ENCODE measurements at regions not wholly inside any gene's neighbourhood (a gene's known extent, or its start where the extent isn't known, plus 50 kb on each side); places are given as distances from the start of the nearest gene placed in this dataset.

DNA sequence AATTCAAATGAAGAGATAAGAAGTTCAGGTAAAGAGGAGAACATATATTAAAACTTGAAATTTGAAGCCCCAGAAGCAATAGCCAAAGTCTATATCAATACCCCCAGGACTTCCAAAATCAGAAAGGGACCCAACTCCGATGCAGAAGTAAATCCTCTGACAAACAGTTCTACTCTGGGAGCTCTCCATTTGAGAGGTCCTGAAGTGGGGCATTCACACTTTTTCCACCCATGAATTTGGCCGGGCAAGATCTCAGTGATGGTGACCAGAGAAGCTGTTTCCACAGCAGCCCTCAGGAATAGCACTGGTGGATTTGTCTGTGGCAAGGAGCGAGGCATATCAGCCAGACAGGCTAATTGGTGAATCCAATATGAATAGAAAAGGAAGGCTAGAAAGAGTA, 313.6 kb upstream of the MC4R start:
- Histone ChIP-seq H3K27ac (ENCODE audit: low read depth, low read length) (no peak overlapping the region), H3K4me1 (ENCODE audit: control insufficient read depth, insufficient read depth, low read length) (peaks cover 6% of the 10 kb centered on the region), H3K9me3 (ENCODE audit: control insufficient read depth, insufficient read depth, low read depth, low read length) (no peaks in the 10 kb centered on the region), H3K4me3 (ENCODE audit: low read depth, low read length) (no peak overlapping the region), H3K27me3 (ENCODE audit: control insufficient read depth, insufficient read depth, low read length) (no peaks in the 10 kb centered on the region), H3K36me3 (ENCODE audit: control insufficient read depth, insufficient read depth, low read length) (no peaks in the 10 kb centered on the region), H3K9ac (ENCODE audit: low read length) (no peak overlapping the region)

- Histone ChIP-seq H3K27ac (ENCODE audit: low read depth, low read length) (no peak overlapping the region), H3K9me3 (ENCODE audit: control insufficient read depth, insufficient read depth, low read depth, low read length) (no peaks in the 10 kb centered on the region)
Observed at GRCh38 chr18:60691061-60691460, 318.5 kb upstream of the MC4R start.

GRCh38 chr18:60693426-60693825, 320.9 kb upstream of the MC4R start:
- Histone ChIP-seq H3K4me1 (ENCODE audit: control insufficient read depth, insufficient read depth, low read length) (no peaks in the 10 kb centered on the region), H3K9ac (ENCODE audit: low read length) (no peak overlapping the region), H3K27ac (ENCODE audit: low read depth, low read length) (no peak overlapping the region), H3K36me3 (ENCODE audit: control insufficient read depth, insufficient read depth, low read length) (no peaks in the 10 kb centered on the region), H3K27me3 (ENCODE audit: control insufficient read depth, insufficient read depth, low read length) (no peaks in the 10 kb centered on the region), H3K9me3 (ENCODE audit: control insufficient read depth, insufficient read depth, low read depth, low read length) (no peaks in the 10 kb centered on the region), H3K4me3 (ENCODE audit: low read depth, low read length) (no peak overlapping the region)

More at GRCh38 chr18:60691061-60691460, 318.5 kb upstream of the MC4R start:
- Histone ChIP-seq H3K27me3 (ENCODE audit: control insufficient read depth, insufficient read depth, low read length) (no peaks in the 10 kb centered on the region), H3K4me3 (ENCODE audit: low read depth, low read length) (no peak overlapping the region), H3K36me3 (ENCODE audit: control insufficient read depth, insufficient read depth, low read length) (no peaks in the 10 kb centered on the region), H3K4me1 (ENCODE audit: control insufficient read depth, insufficient read depth, low read length) (no peaks in the 10 kb centered on the region), H3K9ac (ENCODE audit: low read length) (no peak overlapping the region)

- no peaks in the 10 kb centered on the region for H3K27me3 ChIP-seq (ENCODE audit: control insufficient read depth, insufficient read depth, low read length)
Observed at GRCh38 chr18:60698901-60699300, 326.3 kb upstream of the MC4R start.

GRCh38 chr18:60722742-60723141, 350.2 kb upstream of the MC4R start:
- H3K9ac ChIP-seq (ENCODE audit: low read length), result no peak overlapping the region
- no peaks in the 10 kb centered on the region for H3K27me3 ChIP-seq (ENCODE audit: control insufficient read depth, insufficient read depth, low read length)
- no peaks in the 10 kb centered on the region for H3K36me3 ChIP-seq (ENCODE audit: control insufficient read depth, insufficient read depth, low read length)
- H3K9me3 ChIP-seq (ENCODE audit: control insufficient read depth, insufficient read depth, low read depth, low read length), result no peaks in the 10 kb centered on the region
- no peaks in the 10 kb centered on the region for H3K4me1 ChIP-seq (ENCODE audit: control insufficient read depth, insufficient read depth, low read length)
- H3K27ac ChIP-seq (ENCODE audit: low read depth, low read length), result no peak overlapping the region
- no peak overlapping the region for H3K4me3 ChIP-seq (ENCODE audit: low read depth, low read length)

More at GRCh38 chr18:60698901-60699300, 326.3 kb upstream of the MC4R start:
- Histone ChIP-seq H3K36me3 (ENCODE audit: control insufficient read depth, insufficient read depth, low read length) (no peaks in the 10 kb centered on the region), H3K4me3 (ENCODE audit: low read depth, low read length) (no peak overlapping the region), H3K4me1 (ENCODE audit: control insufficient read depth, insufficient read depth, low read length) (no peaks in the 10 kb centered on the region), H3K9ac (ENCODE audit: low read length) (no peak overlapping the region), H3K27ac (ENCODE audit: low read depth, low read length) (no peak overlapping the region), H3K9me3 (ENCODE audit: control insufficient read depth, insufficient read depth, low read depth, low read length) (no peaks in the 10 kb centered on the region)

GRCh38 chr18:60732143-60732542, 359.6 kb upstream of the MC4R start:
- no peak overlapping the region for H3K4me3 ChIP-seq (ENCODE audit: low read depth, low read length)
- H3K4me1 ChIP-seq (ENCODE audit: control insufficient read depth, insufficient read depth, low read length), result no peaks in the 10 kb centered on the region
- H3K36me3 ChIP-seq (ENCODE audit: control insufficient read depth, insufficient read depth, low read length), result no peaks in the 10 kb centered on the region
- no peak overlapping the region for H3K27ac ChIP-seq (ENCODE audit: low read depth, low read length)
- H3K9me3 ChIP-seq (ENCODE audit: control insufficient read depth, insufficient read depth, low read depth, low read length), result no peaks in the 10 kb centered on the region
- no peak overlapping the region for H3K9ac ChIP-seq (ENCODE audit: low read length)
- H3K27me3 ChIP-seq (ENCODE audit: control insufficient read depth, insufficient read depth, low read length), result no peaks in the 10 kb centered on the region

GRCh38 chr18:60739212-60739611, 366.6 kb upstream of the MC4R start:
- Histone ChIP-seq H3K36me3 (ENCODE audit: control insufficient read depth, insufficient read depth, low read length) (no peaks in the 10 kb centered on the region), H3K27ac (ENCODE audit: low read depth, low read length) (no peak overlapping the region)

DNA sequence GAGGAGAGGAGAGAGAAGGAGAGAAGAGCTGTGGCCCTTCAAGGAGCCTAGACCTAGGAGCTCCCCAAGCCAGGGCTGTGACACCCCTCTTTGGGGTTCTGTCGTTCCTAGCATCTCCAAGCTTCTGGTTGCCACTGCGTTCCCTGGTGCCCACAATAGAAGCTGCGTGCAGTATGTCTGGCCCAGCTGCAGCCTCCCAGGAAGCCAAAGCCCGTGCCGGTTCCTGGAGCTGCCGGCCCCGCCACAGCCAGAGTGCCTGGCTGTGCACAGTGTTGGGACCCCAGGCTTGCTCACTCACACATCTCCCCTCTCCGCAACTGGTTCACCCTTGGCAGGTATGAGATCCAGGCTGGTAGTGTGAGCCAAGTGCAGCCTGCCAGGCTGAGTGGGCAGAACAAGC, 367.7 kb upstream of the MC4R start:
- Histone ChIP-seq H3K27ac (ENCODE audit: low read depth, low read length) (no peak overlapping the region), H3K36me3 (ENCODE audit: control insufficient read depth, insufficient read depth, low read length) (no peaks in the 10 kb centered on the region), H3K9ac (ENCODE audit: low read length) (no peak overlapping the region), H3K9me3 (ENCODE audit: control insufficient read depth, insufficient read depth, low read depth, low read length) (no peaks in the 10 kb centered on the region), H3K4me3 (ENCODE audit: low read depth, low read length) (no peak overlapping the region), H3K4me1 (ENCODE audit: control insufficient read depth, insufficient read depth, low read length) (no peaks in the 10 kb centered on the region), H3K27me3 (ENCODE audit: control insufficient read depth, insufficient read depth, low read length) (no peaks in the 10 kb centered on the region)

More at GRCh38 chr18:60739212-60739611, 366.6 kb upstream of the MC4R start:
- H3K9ac ChIP-seq (ENCODE audit: low read length), result no peak overlapping the region
- H3K27me3 ChIP-seq (ENCODE audit: control insufficient read depth, insufficient read depth, low read length), result no peaks in the 10 kb centered on the region
- no peaks in the 10 kb centered on the region for H3K9me3 ChIP-seq (ENCODE audit: control insufficient read depth, insufficient read depth, low read depth, low read length)
- no peak overlapping the region for H3K4me3 ChIP-seq (ENCODE audit: low read depth, low read length)
- H3K4me1 ChIP-seq (ENCODE audit: control insufficient read depth, insufficient read depth, low read length), result no peaks in the 10 kb centered on the region

DNA sequence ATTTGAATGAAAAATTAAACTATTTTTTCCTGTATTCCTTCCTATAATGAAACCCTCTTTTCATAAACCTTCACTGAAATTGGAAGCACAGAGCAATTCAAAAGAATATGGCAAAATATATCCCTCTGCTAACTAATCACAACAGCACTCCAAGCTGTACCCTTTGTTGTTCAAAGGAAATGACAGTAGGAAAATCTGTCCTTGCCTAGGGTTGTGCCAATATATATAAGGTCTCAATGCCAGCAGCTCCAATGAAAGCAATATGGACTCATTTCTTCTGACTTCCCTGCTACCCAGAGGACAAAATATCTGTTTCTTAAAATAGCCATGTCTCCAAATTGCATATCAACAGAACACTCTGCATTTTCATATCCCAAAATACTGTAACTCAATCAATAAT, 373.9 kb upstream of the MC4R start:
- H3K27ac ChIP-seq (ENCODE audit: low read depth, low read length), result no peak overlapping the region
- no peaks in the 10 kb centered on the region for H3K27me3 ChIP-seq (ENCODE audit: control insufficient read depth, insufficient read depth, low read length)
- H3K4me1 ChIP-seq (ENCODE audit: control insufficient read depth, insufficient read depth, low read length), result no peaks in the 10 kb centered on the region
- H3K9me3 ChIP-seq (ENCODE audit: control insufficient read depth, insufficient read depth, low read depth, low read length), result no peaks in the 10 kb centered on the region
- H3K36me3 ChIP-seq (ENCODE audit: control insufficient read depth, insufficient read depth, low read length), result no peaks in the 10 kb centered on the region
- H3K4me3 ChIP-seq (ENCODE audit: low read depth, low read length), result no peak overlapping the region
- no peak overlapping the region for H3K9ac ChIP-seq (ENCODE audit: low read length)

- H3K4me1 ChIP-seq (ENCODE audit: control insufficient read depth, insufficient read depth, low read length), result no peaks in the 10 kb centered on the region
- no peaks in the 10 kb centered on the region for H3K9me3 ChIP-seq (ENCODE audit: control insufficient read depth, insufficient read depth, low read depth, low read length)
- no peaks in the 10 kb centered on the region for H3K36me3 ChIP-seq (ENCODE audit: control insufficient read depth, insufficient read depth, low read length)
- H3K4me3 ChIP-seq (ENCODE audit: low read depth, low read length), result no peak overlapping the region
- H3K9ac ChIP-seq (ENCODE audit: low read length), result no peak overlapping the region
- H3K27ac ChIP-seq (ENCODE audit: low read depth, low read length), result no peak overlapping the region
- no peaks in the 10 kb centered on the region for H3K27me3 ChIP-seq (ENCODE audit: control insufficient read depth, insufficient read depth, low read length)
Observed at GRCh38 chr18:60746919-60747318, 374.3 kb upstream of the MC4R start.

GRCh38 chr18:60753753-60754152, 381.2 kb upstream of the MC4R start:
- Histone ChIP-seq H3K4me1 (ENCODE audit: control insufficient read depth, insufficient read depth, low read length) (no peaks in the 10 kb centered on the region), H3K27ac (ENCODE audit: low read depth, low read length) (no peak overlapping the region), H3K27me3 (ENCODE audit: control insufficient read depth, insufficient read depth, low read length) (no peaks in the 10 kb centered on the region), H3K4me3 (ENCODE audit: low read depth, low read length) (no peak overlapping the region), H3K9me3 (ENCODE audit: control insufficient read depth, insufficient read depth, low read depth, low read length) (no peaks in the 10 kb centered on the region), H3K9ac (ENCODE audit: low read length) (no peak overlapping the region), H3K36me3 (ENCODE audit: control insufficient read depth, insufficient read depth, low read length) (no peaks in the 10 kb centered on the region)

GRCh38 chr18:60754413-60755009, 381.9 kb upstream of the MC4R start:
- H3K4me1 ChIP-seq (ENCODE audit: control insufficient read depth, insufficient read depth, low read length), result no peaks in the 10 kb centered on the region
- no peak overlapping the region for H3K4me3 ChIP-seq (ENCODE audit: low read depth, low read length)
- no peak overlapping the region for H3K27ac ChIP-seq (ENCODE audit: low read depth, low read length)
- H3K9me3 ChIP-seq (ENCODE audit: control insufficient read depth, insufficient read depth, low read depth, low read length), result no peaks in the 10 kb centered on the region
- no peaks in the 10 kb centered on the region for H3K36me3 ChIP-seq (ENCODE audit: control insufficient read depth, insufficient read depth, low read length)
- H3K9ac ChIP-seq (ENCODE audit: low read length), result no peak overlapping the region
- no peaks in the 10 kb centered on the region for H3K27me3 ChIP-seq (ENCODE audit: control insufficient read depth, insufficient read depth, low read length)

Data from HUES6 (cell line).